CD14-positive monocyte (primary cell): ENCODE measurements at regions not wholly inside any gene's neighbourhood (a gene's known extent, or its start where the extent isn't known, plus 50 kb on each side); places are given as distances from the start of the nearest gene placed in this dataset.

ENCODE experiments used
- DNase-seq, 3 donors: peaks; one replicate each; pipeline ENCODE4 v3.0.0-alpha.2; 2011 to 2022
- H2AFZ ChIP-seq: 2 replicates; pipeline ENCODE4 v1.6.0; 2012; ENCODE audit warnings: mild to moderate bottlenecking, low read depth, low read length, inconsistent platforms; ENCODE audit not compliant: insufficient read depth, poor library complexity, severe bottlenecking
- H3K27ac ChIP-seq, 2 donors: 1 replicate in 1 of 2; 2 replicates in 1 of 2; pipeline ENCODE4 v1.5.1; 2012 to 2013; ENCODE audit warnings: low read length in 2 of 2, control low read depth in 1 of 2, inconsistent platforms in 1 of 2, low read depth in 1 of 2, mild to moderate bottlenecking in 1 of 2
- H3K27me3 ChIP-seq, 2 donors: one replicate each; pipeline versions ENCODE4 v1.6.0 to v1.6.1; 2011 to 2013; ENCODE audit warnings: low read length in 2 of 2; ENCODE audit not compliant: control insufficient read depth in 2 of 2, insufficient read depth in 2 of 2
- H3K36me3 ChIP-seq, 2 donors: replicated peaks in 1 of 2; 1 replicate in 1 of 2; 2 replicates in 1 of 2; pipeline versions ENCODE4 v1.5.1 to v1.6.1; 2012 to 2013; ENCODE audit warnings: low read length in 2 of 2, control low read depth in 1 of 2, inconsistent platforms in 1 of 2, mild to moderate bottlenecking in 1 of 2; ENCODE audit not compliant: insufficient read depth in 2 of 2, control insufficient read depth in 1 of 2
- H3K4me1 ChIP-seq, 2 donors: 1 replicate in 1 of 2; 2 replicates in 1 of 2; pipeline versions ENCODE4 v1.5.1 to v1.6.1; 2012 to 2013; ENCODE audit warnings: low read length in 2 of 2, control low read depth in 1 of 2, inconsistent platforms in 1 of 2, mild to moderate bottlenecking in 1 of 2, moderate library complexity in 1 of 2; ENCODE audit not compliant: insufficient read depth in 2 of 2, control insufficient read depth in 1 of 2
- H3K4me2 ChIP-seq: replicated peaks from 2 replicates; pipeline ENCODE3; 2012; ENCODE audit warnings: low read length, moderate library complexity, mild to moderate bottlenecking; ENCODE audit not compliant: poor library complexity, severe bottlenecking; ENCODE audit errors: extremely low read depth
- H3K4me3 ChIP-seq, 3 experiments: fragments of 200-600 bp in 1 of 3; sonication (generic) in 1 of 3; replicated peaks in 1 of 3; 1 replicate in 2 of 3; 2 replicates in 1 of 3; pipeline ENCODE4 v1.5.1; 2011 to 2013; ENCODE audit warnings: low read length in 3 of 3, mild to moderate bottlenecking in 3 of 3, control low read depth in 2 of 3, low read depth in 2 of 3, inconsistent platforms in 1 of 3, moderate library complexity in 1 of 3
- H3K79me2 ChIP-seq: 2 replicates; pipeline ENCODE4 v1.6.0; 2012; ENCODE audit warnings: mild to moderate bottlenecking, control low read depth, inconsistent platforms, low read length, moderate library complexity; ENCODE audit not compliant: insufficient read depth
- H3K9ac ChIP-seq: 2 replicates; pipeline ENCODE4 v1.6.0; 2017; ENCODE audit warnings: low read length, mild to moderate bottlenecking; ENCODE audit not compliant: insufficient read depth, poor library complexity, severe bottlenecking
- H3K9me3 ChIP-seq, 2 donors: replicated peaks in 1 of 2; 1 replicate in 1 of 2; 2 replicates in 1 of 2; pipeline versions ENCODE4 v1.5.1 to v1.6.1; 2012 to 2013; ENCODE audit warnings: low read length in 2 of 2, control low read depth in 1 of 2; ENCODE audit not compliant: control insufficient read depth in 1 of 2, insufficient read depth in 1 of 2
- H4K20me1 ChIP-seq: 2 replicates; pipeline ENCODE4 v1.6.0; 2012; ENCODE audit warnings: mild to moderate bottlenecking, low read length, control low read depth, moderate library complexity; ENCODE audit not compliant: insufficient read depth
- H3K27ac Mint-ChIP-seq, 7 donors: one replicate each; pipeline ENCODE4 v1.8.0; 2020; ENCODE audit warnings: mild to moderate bottlenecking in 7 of 7, mixed read lengths in 7 of 7, moderate library complexity in 6 of 7, inconsistent platforms in 2 of 7
- H3K27me3 Mint-ChIP-seq, 3 donors: one replicate each; pipeline ENCODE4 v1.8.0; 2021 to 2022; ENCODE audit warnings: low read depth in 3 of 3, mild to moderate bottlenecking in 3 of 3, mixed read lengths in 3 of 3, moderate library complexity in 3 of 3, inconsistent platforms in 1 of 3
- H3K36me3 Mint-ChIP-seq, 2 donors: one replicate each; pipeline ENCODE4 v1.8.0; 2020; ENCODE audit warnings: mixed read lengths in 2 of 2, inconsistent platforms in 1 of 2, mild to moderate bottlenecking in 1 of 2
- H3K4me1 Mint-ChIP-seq: one replicate; pipeline ENCODE4 v1.8.0; 2020; ENCODE audit warnings: mild to moderate bottlenecking, mixed read lengths
- H3K4me3 Mint-ChIP-seq, 2 donors: one replicate each; pipeline ENCODE4 v1.8.0; 2020; ENCODE audit warnings: mild to moderate bottlenecking in 2 of 2, mixed read lengths in 2 of 2, moderate library complexity in 1 of 2
- H3K9me3 Mint-ChIP-seq, 7 donors: one replicate each; pipeline ENCODE4 v1.8.0; 2020 to 2022; ENCODE audit warnings: mixed read lengths in 7 of 7, mild to moderate bottlenecking in 6 of 7, moderate library complexity in 6 of 7, inconsistent platforms in 2 of 7
- WGBS: methylation state at CpG from one replicate; pipeline ENCODE4 v1.1.5; 2013; ENCODE audit warnings: missing lambda C conversion rate; ENCODE audit not compliant: insufficient coverage; 5-methylcytosine and 5-hydroxymethylcytosine counted together
- intact Hi-C, 2 donors: fragments of 100-400 bp; cut with micrococcal nuclease; formaldehyde crosslinking; loops; one replicate each; pipeline versions ENCODE4 v1.15.0 to v1.15.1; 2023
- TF ChIP-seq, protein P1 (sequence below): fragments of 200-600 bp; IDR thresholded peaks from one replicate; pipeline ENCODE4 v1.8.0; 2022; ENCODE audit warnings: antibody characterized with exemption, mild to moderate bottlenecking

GRCh38 chr13:104355041-104355670, 1288.9 kb upstream of the SLC10A2 start:
- Histone ChIP-seq H3K4me1 (no peaks in the 10 kb centered on the region), H3K36me3 (no peaks in the 10 kb centered on the region), H4K20me1 (no peaks in the 10 kb centered on the region), H2AFZ (no peak overlapping the region), H3K27ac (no peak overlapping the region), H3K9ac (no peak overlapping the region), H3K79me2 (no peaks in the 10 kb centered on the region), H3K9me3 (peaks cover 13 to 19% of the 10 kb centered on the region in 2 donors), H3K27me3 (no peaks in the 10 kb centered on the region), H3K4me3 (no peak overlapping the region), H3K4me2 (no peak overlapping the region)
- Mint-ChIP-seq H3K27ac (no peak overlapping the region), H3K27me3 (peaks cover 0 to 1% (median 0%) of the 10 kb centered on the region in 3 donors), H3K4me1 (no peaks in the 10 kb centered on the region), H3K36me3 (no peaks in the 10 kb centered on the region), H3K4me3 (no peak overlapping the region), H3K9me3 (peaks cover 0 to 11% (median 7%) of the 10 kb centered on the region in 7 donors)
- TF ChIP-seq, protein P1, sequence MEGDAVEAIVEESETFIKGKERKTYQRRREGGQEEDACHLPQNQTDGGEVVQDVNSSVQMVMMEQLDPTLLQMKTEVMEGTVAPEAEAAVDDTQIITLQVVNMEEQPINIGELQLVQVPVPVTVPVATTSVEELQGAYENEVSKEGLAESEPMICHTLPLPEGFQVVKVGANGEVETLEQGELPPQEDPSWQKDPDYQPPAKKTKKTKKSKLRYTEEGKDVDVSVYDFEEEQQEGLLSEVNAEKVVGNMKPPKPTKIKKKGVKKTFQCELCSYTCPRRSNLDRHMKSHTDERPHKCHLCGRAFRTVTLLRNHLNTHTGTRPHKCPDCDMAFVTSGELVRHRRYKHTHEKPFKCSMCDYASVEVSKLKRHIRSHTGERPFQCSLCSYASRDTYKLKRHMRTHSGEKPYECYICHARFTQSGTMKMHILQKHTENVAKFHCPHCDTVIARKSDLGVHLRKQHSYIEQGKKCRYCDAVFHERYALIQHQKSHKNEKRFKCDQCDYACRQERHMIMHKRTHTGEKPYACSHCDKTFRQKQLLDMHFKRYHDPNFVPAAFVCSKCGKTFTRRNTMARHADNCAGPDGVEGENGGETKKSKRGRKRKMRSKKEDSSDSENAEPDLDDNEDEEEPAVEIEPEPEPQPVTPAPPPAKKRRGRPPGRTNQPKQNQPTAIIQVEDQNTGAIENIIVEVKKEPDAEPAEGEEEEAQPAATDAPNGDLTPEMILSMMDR, result no peak
- no peak for DNase-seq
- intact Hi-C loops, result no loop called here
- WGBS, result 80% methylated on average over 3 of the region's 6 CpGs

DNA sequence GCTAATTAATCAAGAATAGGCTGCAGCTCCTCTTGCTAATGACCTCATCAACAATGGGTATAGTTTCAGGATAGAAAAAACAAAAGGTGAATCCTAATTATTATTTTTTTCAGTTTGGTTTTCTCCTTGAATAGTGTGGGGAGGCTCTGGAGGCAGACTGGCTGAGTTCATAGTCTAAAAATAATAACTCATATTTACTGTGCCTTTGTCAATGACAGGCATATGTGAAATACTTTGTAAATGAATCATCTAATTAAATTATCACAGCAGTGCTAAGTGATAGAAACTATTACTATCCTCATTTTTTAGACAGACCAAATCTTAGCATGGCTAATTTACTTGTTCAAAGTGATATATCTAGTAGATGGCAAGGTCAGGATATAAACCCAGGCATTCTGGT, 1261.0 kb upstream of the SLC10A2 start:
- no peak overlapping the region for H3K9ac ChIP-seq
- no peak overlapping the region for H3K4me2 ChIP-seq
- H3K4me1 ChIP-seq, result no peaks in the 10 kb centered on the region
- H3K36me3 ChIP-seq, result no peaks in the 10 kb centered on the region
- H3K4me3 ChIP-seq, result no peak overlapping the region
- H3K27ac Mint-ChIP-seq, result no peak overlapping the region
- no peak overlapping the region for H3K4me3 Mint-ChIP-seq
- H3K9me3 ChIP-seq, result no peaks in the 10 kb centered on the region
- H4K20me1 ChIP-seq, result no peaks in the 10 kb centered on the region
- H3K27ac ChIP-seq, result no peak overlapping the region
- DNase-seq, result no peak
- intact Hi-C loops, result no loop called here
- TF ChIP-seq, protein P1, result no peak
- no peak overlapping the region for H2AFZ ChIP-seq
- H3K27me3 Mint-ChIP-seq, result no peaks in the 10 kb centered on the region
- no peaks in the 10 kb centered on the region for H3K27me3 ChIP-seq
- H3K79me2 ChIP-seq, result no peaks in the 10 kb centered on the region
- peaks cover 0 to 6% (median 6%) of the 10 kb centered on the region in 7 donors for H3K9me3 Mint-ChIP-seq
- H3K36me3 Mint-ChIP-seq, result no peaks in the 10 kb centered on the region
- no peaks in the 10 kb centered on the region for H3K4me1 Mint-ChIP-seq
